Keratinocyte (primary cell): ENCODE measurements at regions not wholly inside any gene's neighbourhood (a gene's known extent, or its start where the extent isn't known, plus 50 kb on each side); places are given as distances from the start of the nearest gene placed in this dataset.

Experiments
- EZH2 ChIP-seq: IDR thresholded peaks from one replicate; pipeline ENCODE4 v1.6.1; 2012; ENCODE audit warnings: inconsistent platforms, mild to moderate bottlenecking, low read length, moderate library complexity
- TF ChIP-seq, protein P1 (sequence below), 3 experiments: IDR thresholded peaks in 1 of 3; conservative IDR thresholded peaks in 1 of 3; optimal IDR thresholded peaks in 1 of 3; 2 replicates in 2 of 3; 3 replicates in 1 of 3; pipeline versions ENCODE3 to v1.5.1; 2011; ENCODE audit warnings: low read length in 3 of 3, mild to moderate bottlenecking in 3 of 3, moderate library complexity in 2 of 3, control low read depth in 1 of 3, inconsistent platforms in 1 of 3; ENCODE audit not compliant: insufficient read depth in 2 of 3; ENCODE audit errors: extremely low read depth in 1 of 3

DNA sequence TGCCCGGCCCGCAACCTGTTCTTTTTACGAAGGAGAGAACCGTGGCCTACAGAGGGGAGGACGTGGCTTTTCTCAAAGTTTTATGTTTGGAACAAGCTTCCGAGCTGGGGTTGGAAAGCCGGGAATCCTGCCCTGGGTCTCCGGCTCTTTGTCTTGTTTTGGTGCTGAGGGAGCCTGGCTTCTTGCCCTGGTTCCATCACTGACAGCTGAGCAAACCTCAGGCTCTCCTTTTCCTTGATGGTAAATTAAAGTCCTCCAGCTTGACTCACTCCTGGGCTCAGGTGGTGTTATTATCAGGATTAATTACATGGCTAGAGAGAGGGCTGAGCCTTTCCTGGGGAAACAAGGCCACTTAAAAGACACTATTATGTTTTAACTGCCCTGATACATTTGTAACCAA lies 289.5 kb upstream of the RGMA start:
- TF ChIP-seq, protein P1, sequence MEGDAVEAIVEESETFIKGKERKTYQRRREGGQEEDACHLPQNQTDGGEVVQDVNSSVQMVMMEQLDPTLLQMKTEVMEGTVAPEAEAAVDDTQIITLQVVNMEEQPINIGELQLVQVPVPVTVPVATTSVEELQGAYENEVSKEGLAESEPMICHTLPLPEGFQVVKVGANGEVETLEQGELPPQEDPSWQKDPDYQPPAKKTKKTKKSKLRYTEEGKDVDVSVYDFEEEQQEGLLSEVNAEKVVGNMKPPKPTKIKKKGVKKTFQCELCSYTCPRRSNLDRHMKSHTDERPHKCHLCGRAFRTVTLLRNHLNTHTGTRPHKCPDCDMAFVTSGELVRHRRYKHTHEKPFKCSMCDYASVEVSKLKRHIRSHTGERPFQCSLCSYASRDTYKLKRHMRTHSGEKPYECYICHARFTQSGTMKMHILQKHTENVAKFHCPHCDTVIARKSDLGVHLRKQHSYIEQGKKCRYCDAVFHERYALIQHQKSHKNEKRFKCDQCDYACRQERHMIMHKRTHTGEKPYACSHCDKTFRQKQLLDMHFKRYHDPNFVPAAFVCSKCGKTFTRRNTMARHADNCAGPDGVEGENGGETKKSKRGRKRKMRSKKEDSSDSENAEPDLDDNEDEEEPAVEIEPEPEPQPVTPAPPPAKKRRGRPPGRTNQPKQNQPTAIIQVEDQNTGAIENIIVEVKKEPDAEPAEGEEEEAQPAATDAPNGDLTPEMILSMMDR (optimal IDR thresholded peaks at IDR 0.05 in 1 of 3, IDR thresholded peaks at IDR 0.05 in 1 of 3, conservative IDR thresholded peaks at IDR 0.05 in 1 of 3; ENCODE audit: extremely low read depth in 1 of 3, insufficient read depth in 2 of 3, low read length in 3 of 3) = no peak
- TF ChIP-seq EZH2 = no peak
